Endodermal cell (in vitro differentiated cells): ENCODE measurements at regions not wholly inside any gene's neighbourhood (a gene's known extent, or its start where the extent isn't known, plus 50 kb on each side); places are given as distances from the start of the nearest gene placed in this dataset.

Source experiments
- DNase-seq: peaks from one replicate; pipeline ENCODE4 v3.0.0-alpha.2; 2017
- H3K27ac ChIP-seq: 2 replicates; pipeline ENCODE4 v1.5.1; 2013; ENCODE audit warnings: mild to moderate bottlenecking, low read depth, low read length, moderate library complexity
- H3K27me3 ChIP-seq: 2 replicates; pipeline ENCODE4 v1.6.1; 2013; ENCODE audit warnings: mild to moderate bottlenecking, low read length, moderate library complexity; ENCODE audit not compliant: insufficient read depth, control insufficient read depth, poor library complexity, severe bottlenecking
- H3K36me3 ChIP-seq: 2 replicates; pipeline ENCODE4 v1.7.0; 2013; ENCODE audit warnings: mild to moderate bottlenecking, low read length, moderate library complexity; ENCODE audit not compliant: control insufficient read depth, insufficient read depth
- H3K4me1 ChIP-seq: one replicate; pipeline ENCODE4 v1.7.0; 2013; ENCODE audit warnings: low read length; ENCODE audit not compliant: control insufficient read depth, insufficient read depth
- H3K4me3 ChIP-seq: 2 replicates; pipeline ENCODE4 v1.5.1; 2013; ENCODE audit warnings: mild to moderate bottlenecking, low read length, moderate library complexity
- H3K9ac ChIP-seq: 2 replicates; pipeline ENCODE4 v1.6.1; 2013; ENCODE audit warnings: mild to moderate bottlenecking, low read length, moderate library complexity; ENCODE audit not compliant: poor library complexity, severe bottlenecking; ENCODE audit errors: extremely low read depth
- H3K9me3 ChIP-seq: 2 replicates; pipeline ENCODE4 v1.6.1; 2013; ENCODE audit warnings: mild to moderate bottlenecking, low read length, moderate library complexity; ENCODE audit not compliant: control insufficient read depth
- H3K27ac Mint-ChIP-seq: 2 replicates; pipeline ENCODE4 v1.8.0; 2020; ENCODE audit warnings: mixed read lengths
- H3K27me3 Mint-ChIP-seq: 2 replicates; pipeline ENCODE4 v1.8.0; 2021; ENCODE audit warnings: mild to moderate bottlenecking, mixed read lengths; ENCODE audit not compliant: insufficient read depth
- H3K36me3 Mint-ChIP-seq: 2 replicates; pipeline ENCODE4 v1.8.0; 2020; ENCODE audit warnings: low read depth, mixed read lengths
- H3K4me1 Mint-ChIP-seq: 2 replicates; pipeline ENCODE4 v1.8.0; 2020; ENCODE audit warnings: mixed read lengths
- H3K4me3 Mint-ChIP-seq: 2 replicates; pipeline ENCODE4 v1.8.0; 2020; ENCODE audit warnings: mild to moderate bottlenecking, moderate library complexity, mixed read lengths
- H3K9me3 Mint-ChIP-seq: 2 replicates; pipeline ENCODE4 v1.8.0; 2020; ENCODE audit warnings: mild to moderate bottlenecking, mixed read lengths
- CTCF ChIP-seq: fragments of 200-600 bp; sonication (generic); conservative IDR thresholded peaks from 2 replicates; pipeline ENCODE4 v1.5.0; 2021; ENCODE audit warnings: antibody characterized with exemption, mild to moderate bottlenecking
- WGBS, 2 experiments: methylation state at CpG; one replicate each; pipeline versions ENCODE4 v1.1.5 to v1.1.7; 2013; ENCODE audit warnings: missing lambda C conversion rate in 2 of 2, mixed read lengths in 1 of 2; ENCODE audit not compliant: insufficient coverage in 1 of 2, insufficient read length in 1 of 2; 5-methylcytosine and 5-hydroxymethylcytosine counted together

GRCh38 chr18:42474577-42474976, 519.5 kb downstream of the PIK3C3 start:
- no peaks in the 10 kb centered on the region for H3K9me3 Mint-ChIP-seq
- H3K27ac Mint-ChIP-seq = no peak overlapping the region
- no peak overlapping the region for H3K27ac ChIP-seq
- no peaks in the 10 kb centered on the region for H3K4me1 ChIP-seq
- H3K9ac ChIP-seq = no peak overlapping the region
- DNase-seq = no peak
- no peak overlapping the region for H3K4me3 ChIP-seq
- H3K9me3 ChIP-seq = no peaks in the 10 kb centered on the region
- no peaks in the 10 kb centered on the region for H3K36me3 Mint-ChIP-seq
- no peaks in the 10 kb centered on the region for H3K27me3 ChIP-seq
- H3K4me1 Mint-ChIP-seq = peaks cover 5% of the 10 kb centered on the region
- H3K27me3 Mint-ChIP-seq = no peaks in the 10 kb centered on the region
- no peaks in the 10 kb centered on the region for H3K36me3 ChIP-seq
- no peak for TF ChIP-seq CTCF
- H3K4me3 Mint-ChIP-seq = no peak overlapping the region

GRCh38 chr18:42475157-42475556, 520.1 kb downstream of the PIK3C3 start:
- H3K9ac ChIP-seq = no peak overlapping the region
- no peak overlapping the region for H3K27ac ChIP-seq
- H3K36me3 ChIP-seq = no peaks in the 10 kb centered on the region
- Mint-ChIP-seq H3K36me3 (no peaks in the 10 kb centered on the region), H3K4me1 (peaks cover 5% of the 10 kb centered on the region), H3K27ac (no peak overlapping the region), H3K9me3 (no peaks in the 10 kb centered on the region), H3K4me3 (no peak overlapping the region), H3K27me3 (no peaks in the 10 kb centered on the region)
- H3K27me3 ChIP-seq = no peaks in the 10 kb centered on the region
- H3K4me3 ChIP-seq = no peak overlapping the region
- H3K9me3 ChIP-seq = no peaks in the 10 kb centered on the region
- no peak for TF ChIP-seq CTCF
- no peaks in the 10 kb centered on the region for H3K4me1 ChIP-seq
- no peak for DNase-seq
- 91 to 100% methylated on average over 1 of the region's 1 CpG for WGBS, 2 experiments

- Histone ChIP-seq H3K9me3 (no peaks in the 10 kb centered on the region), H3K27me3 (no peaks in the 10 kb centered on the region), H3K36me3 (no peaks in the 10 kb centered on the region), H3K4me1 (no peaks in the 10 kb centered on the region), H3K9ac (no peak overlapping the region), H3K27ac (no peak overlapping the region), H3K4me3 (no peak overlapping the region)
- Mint-ChIP-seq H3K9me3 (no peaks in the 10 kb centered on the region), H3K4me1 (peaks cover 5% of the 10 kb centered on the region), H3K27me3 (no peaks in the 10 kb centered on the region), H3K36me3 (no peaks in the 10 kb centered on the region), H3K4me3 (no peak overlapping the region), H3K27ac (peak overlapping the region; percentile 12)
- TF ChIP-seq CTCF = no peak
- no peak for DNase-seq
Measured at GRCh38 chr18:42477267-42477666, 522.2 kb downstream of the PIK3C3 start.
